ENCODE measurements at regions not wholly inside any gene's neighbourhood (a gene's known extent, or its start where the extent isn't known, plus 50 kb on each side); places are given as distances from the start of the nearest gene placed in this dataset.

GRCh38 chrX:39513836-39514235 is 583.9 kb downstream of the BCOR start:
- H3K27me3 ChIP-seq (ENCODE audit: insufficient read depth): peaks cover 10% of the 10 kb centered on the region; the same call in 1 of the 2 replicates
- H3K27ac ChIP-seq (ENCODE audit: low read depth in 2 of 2, low read length in 1 of 2): no peak overlapping the region
- H2AFZ ChIP-seq (ENCODE audit: low read depth): no peak overlapping the region
- H4K20me1 ChIP-seq (ENCODE audit: insufficient read depth): no peaks in the 10 kb centered on the region
- no peaks in the 10 kb centered on the region for H3K79me2 ChIP-seq (ENCODE audit: insufficient read depth)
- no peak for DNase-seq
- H3K4me3 ChIP-seq (ENCODE audit: low read depth in 2 of 2, low read length in 1 of 2): no peak overlapping the region
- H3K9me2 ChIP-seq: no peaks in the 10 kb centered on the region
- peaks cover 0 to 15% of the 10 kb centered on the region in 2 experiments; a peak in 1 of 4 replicates for H3K4me1 ChIP-seq (ENCODE audit: control insufficient read depth in 1 of 2, insufficient read depth in 2 of 2, low read depth in 1 of 2, low read length in 1 of 2)
- H3F3A ChIP-seq (replicated peaks; ENCODE audit: insufficient read depth): no peaks in the 10 kb centered on the region
- no peaks in the 10 kb centered on the region for H3K9me3 ChIP-seq
- ChIA-PET CTCF (no interaction called here), POLR2A (no interaction called here)
- WGBS (ENCODE audit: low lambda C conversion rate): 47% methylated on average over 5 of the region's 5 CpGs
- H3K36me3 ChIP-seq (replicated peaks in 1 of 2; ENCODE audit: control insufficient read depth in 1 of 2, insufficient read depth in 2 of 2, low read length in 1 of 2): no peaks in the 10 kb centered on the region
- H3K9ac ChIP-seq: no peak overlapping the region
- TF ChIP-seq JUND (IDR thresholded peaks at IDR 0.05) (no peak), SMC3 (IDR thresholded peaks at IDR 0.05; ENCODE audit: low read depth, low read length) (no peak), TAF1 (IDR thresholded peaks at IDR 0.05; ENCODE audit: borderline replicate concordance, low read depth, low read length) (no peak), POLR2AphosphoS5 (IDR thresholded peaks at IDR 0.05; ENCODE audit: low read depth, low read length) (no peak), FOXM1 (IDR thresholded peaks at IDR 0.05; ENCODE audit: low read depth) (no peak), ELF1 (IDR thresholded peaks at IDR 0.05) (no peak), FOSL2 (IDR thresholded peaks at IDR 0.05; ENCODE audit: borderline replicate concordance, low read depth) (no peak), USF2 (IDR thresholded peaks at IDR 0.05; ENCODE audit: borderline replicate concordance, low read depth, low read length) (no peak), TCF12 (IDR thresholded peaks at IDR 0.05) (no peak), NFIC (IDR thresholded peaks at IDR 0.05; ENCODE audit: borderline replicate concordance) (no peak), MXI1 (IDR thresholded peaks at IDR 0.05; ENCODE audit: low read depth, low read length) (no peak), USF1 (IDR thresholded peaks at IDR 0.05; ENCODE audit: borderline replicate concordance, low read depth) (no peak), YY1 (IDR thresholded peaks at IDR 0.05; ENCODE audit: low read depth) (no peak), CHD2 (IDR thresholded peaks at IDR 0.05; ENCODE audit: low read length, partially characterized antibody) (no peak), MAX (IDR thresholded peaks at IDR 0.05; ENCODE audit: low read depth) (no peak), CTCF (IDR thresholded peaks at IDR 0.05) (no peak), PBX3 (IDR thresholded peaks at IDR 0.05) (no peak), EP300 (IDR thresholded peaks at IDR 0.05; ENCODE audit: borderline replicate concordance in 1 of 2, low read depth in 1 of 2, low read length in 1 of 2) (no peak), EZH2phosphoT487 (IDR thresholded peaks at IDR 0.05; ENCODE audit: borderline replicate concordance, low read depth) (no peak), SIN3A (IDR thresholded peaks at IDR 0.05; ENCODE audit: borderline replicate concordance, low read depth, low read length) (no peak)
- no peak overlapping the region for H3K4me2 ChIP-seq
